Activated CD8-positive, alpha-beta memory T cell treated with anti-CD3 and anti-CD28 coated beads for 36 hours (primary cell): ENCODE measurements at regions not wholly inside any gene's neighbourhood (a gene's known extent, or its start where the extent isn't known, plus 50 kb on each side); places are given as distances from the start of the nearest gene placed in this dataset.

ENCODE experiments used
- CTCF ChIA-PET: fragments of 350-600 bp; sonication (Branson Sonifier 250); formaldehyde crosslinking; loops from one replicate; lab custom pipeline; 2021; ENCODE audit warnings: antibody characterized with exemption; lab: Charles Lee
- POLR2A ChIA-PET: fragments of 350-600 bp; sonication (Branson Sonifier 250); formaldehyde crosslinking; loops from one replicate; lab custom pipeline; 2021; ENCODE audit warnings: antibody characterized with exemption; lab: Charles Lee

- ChIA-PET CTCF (interaction anchor here (1.1 to 1.6 kb wide), 6 partner anchors 12 to 195 kb away, joined by 3 to 4 read pairs (median 3); partner anchors contain the start of gene YWHAQ), POLR2A (interaction anchor here (0.9 to 1.6 kb wide), 3 partner anchors 53 to 120 kb away, joined by 3 to 5 read pairs (median 4); partner anchors contain the start of gene YWHAQ)
These were observed 93.6 kb upstream of the TAF1B start for GRCh38 chr2:9749546-9750223.

GRCh38 chr2:9750224-9751215 lies 92.8 kb upstream of the TAF1B start:
- ChIA-PET POLR2A (interaction anchor here (1.2 kb wide), 1 partner anchor 54 kb away, joined by 3 read pairs; no protein-coding TSS in a partner anchor), CTCF (interaction anchor here (1.3 to 1.6 kb wide), 2 partner anchors 38 to 49 kb away, joined by 3 to 4 read pairs; no protein-coding TSS in a partner anchor)

- ChIA-PET POLR2A (no interaction called here), CTCF (interaction anchor here (2.6 kb wide), 1 partner anchor 18 kb away, joined by 12 read pairs; no protein-coding TSS in a partner anchor)
These were observed 91.4 kb upstream of the TAF1B start for GRCh38 chr2:9751831-9752230.

GRCh38 chr2:9752441-9753275 lies 90.6 kb upstream of the TAF1B start:
- ChIA-PET POLR2A (interaction anchor here (0.6 to 1.6 kb wide), 7 partner anchors 41 to 459 kb away, joined by 3 to 12 read pairs (median 5); partner anchors contain the start of gene YWHAQ), CTCF (interaction anchor here (1.0 to 2.6 kb wide), 5 partner anchors 17 to 103 kb away, joined by 4 to 12 read pairs (median 5); no protein-coding TSS in a partner anchor)

- CTCF ChIA-PET = interaction anchor here (0.6 to 2.6 kb wide), 7 partner anchors 17 to 294 kb away, joined by 3 to 12 read pairs (median 4); no protein-coding TSS in a partner anchor
These were observed 90.0 kb upstream of the TAF1B start for GRCh38 chr2:9753276-9753600.

GRCh38 chr2:9753665-9754531 lies 89.4 kb upstream of the TAF1B start:
- ChIA-PET POLR2A (interaction anchor here (0.7 to 1.6 kb wide), 5 partner anchors 14 to 146 kb away, joined by 4 to 12 read pairs (median 4); partner anchors contain the start of gene YWHAQ), CTCF (interaction anchor here (0.6 to 2.6 kb wide), 6 partner anchors 16 to 294 kb away, joined by 3 to 12 read pairs (median 4); no protein-coding TSS in a partner anchor)

More at GRCh38 chr2:9753276-9753600, 90.0 kb upstream of the TAF1B start:
- POLR2A ChIA-PET = interaction anchor here (0.6 to 1.6 kb wide), 7 partner anchors 15 to 145 kb away, joined by 3 to 12 read pairs (median 5); partner anchors contain the start of gene YWHAQ

- ChIA-PET POLR2A (interaction anchor here (1.2 kb wide), 2 partner anchors 99 to 146 kb away, joined by 4 read pairs; no protein-coding TSS in a partner anchor), CTCF (interaction anchor here (0.9 to 2.6 kb wide), 4 partner anchors 15 to 99 kb away, joined by 3 to 12 read pairs (median 6); no protein-coding TSS in a partner anchor)
These were observed 88.8 kb upstream of the TAF1B start for GRCh38 chr2:9754532-9754887.

GRCh38 chr2:9755008-9755407 lies 88.3 kb upstream of the TAF1B start:
- CTCF ChIA-PET = interaction anchor here (0.9 to 1.0 kb wide), 3 partner anchors 15 to 99 kb away, joined by 3 to 4 read pairs (median 3); no protein-coding TSS in a partner anchor

GRCh38 chr2:9755638-9756037 lies 87.6 kb upstream of the TAF1B start:
- POLR2A ChIA-PET = no interaction called here
- CTCF ChIA-PET = interaction anchor here (0.9 to 1.0 kb wide), 2 partner anchors 15 to 59 kb away, joined by 3 to 4 read pairs; no protein-coding TSS in a partner anchor

More at GRCh38 chr2:9755008-9755407, 88.3 kb upstream of the TAF1B start:
- POLR2A ChIA-PET = interaction anchor here (1.2 kb wide), 1 partner anchor 100 kb away, joined by 4 read pairs; no protein-coding TSS in a partner anchor

GRCh38 chr2:9756692-9757250 lies 86.5 kb upstream of the TAF1B start:
- CTCF ChIA-PET = interaction anchor here (1.2 kb wide), 1 partner anchor 13 kb away, joined by 3 read pairs; no protein-coding TSS in a partner anchor
- POLR2A ChIA-PET = no interaction called here

GRCh38 chr2:9757501-9758264 lies 85.6 kb upstream of the TAF1B start:
- CTCF ChIA-PET = interaction anchor here (1.9 kb wide), 1 partner anchor 13 kb away, joined by 5 read pairs; no protein-coding TSS in a partner anchor
- POLR2A ChIA-PET = no interaction called here

- CTCF ChIA-PET = interaction anchor here (1.0 to 1.9 kb wide), 2 partner anchors 12 to 55 kb away, joined by 3 to 5 read pairs; no protein-coding TSS in a partner anchor
- POLR2A ChIA-PET = no interaction called here
These were observed 84.5 kb upstream of the TAF1B start for GRCh38 chr2:9758741-9759140.

- POLR2A ChIA-PET = no interaction called here
- CTCF ChIA-PET = interaction anchor here (0.8 to 1.8 kb wide), 3 partner anchors 10 to 39 kb away, joined by 3 to 6 read pairs (median 3); no protein-coding TSS in a partner anchor
These were observed 83.0 kb upstream of the TAF1B start for GRCh38 chr2:9760069-9760901.

GRCh38 chr2:9760902-9761228 lies 82.4 kb upstream of the TAF1B start:
- CTCF ChIA-PET = interaction anchor here (0.8 to 1.8 kb wide), 4 partner anchors 9 to 53 kb away, joined by 3 to 6 read pairs (median 3); no protein-coding TSS in a partner anchor
- POLR2A ChIA-PET = no interaction called here

- ChIA-PET POLR2A (no interaction called here), CTCF (interaction anchor here (0.6 to 1.8 kb wide), 5 partner anchors 8 to 127 kb away, joined by 3 to 6 read pairs (median 3); no protein-coding TSS in a partner anchor)
These were observed 81.7 kb upstream of the TAF1B start for GRCh38 chr2:9761577-9761976.
